ENCODE measurements at regions not wholly inside any gene's neighbourhood (a gene's known extent, or its start where the extent isn't known, plus 50 kb on each side); places are given as distances from the start of the nearest gene placed in this dataset.

GRCh38 chr2:103526757-103527156, 764.9 kb downstream of the TMEM182 start:
- Mint-ChIP-seq H3K4me3 (no peak overlapping the region), H3K36me3 (no peaks in the 10 kb centered on the region), H3K4me1 (no peaks in the 10 kb centered on the region), H3K27me3 (no peaks in the 10 kb centered on the region), H3K9me3 (peaks cover 4% of the 10 kb centered on the region), H3K27ac (no peak overlapping the region)
- no peak for ATAC-seq

DNA sequence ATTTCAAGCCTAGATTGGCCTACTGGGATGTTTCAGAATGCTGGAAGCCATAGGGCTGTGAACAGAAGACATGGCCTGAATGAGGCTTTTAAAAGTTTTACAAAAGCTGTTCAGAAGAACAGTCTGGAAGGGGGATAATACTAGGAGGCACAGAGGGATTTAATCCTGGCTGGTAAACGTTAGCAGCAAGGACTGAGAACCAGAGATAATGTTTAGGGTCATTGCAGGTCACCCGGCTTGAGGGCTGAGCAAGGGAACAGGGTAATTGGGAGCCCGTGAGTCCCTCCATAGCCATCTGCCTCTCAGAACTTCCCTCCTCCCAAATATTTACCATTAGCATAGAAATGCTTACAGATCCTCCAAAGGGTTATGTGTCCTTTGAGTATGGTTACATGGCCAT, 765.4 kb downstream of the TMEM182 start:
- no peaks in the 10 kb centered on the region for H3K27me3 Mint-ChIP-seq
- no peaks in the 10 kb centered on the region for H3K4me1 Mint-ChIP-seq
- no peak overlapping the region for H3K27ac Mint-ChIP-seq
- H3K4me3 Mint-ChIP-seq: no peak overlapping the region
- H3K9me3 Mint-ChIP-seq: peaks cover 4% of the 10 kb centered on the region
- no peaks in the 10 kb centered on the region for H3K36me3 Mint-ChIP-seq
- no peak for ATAC-seq

DNA sequence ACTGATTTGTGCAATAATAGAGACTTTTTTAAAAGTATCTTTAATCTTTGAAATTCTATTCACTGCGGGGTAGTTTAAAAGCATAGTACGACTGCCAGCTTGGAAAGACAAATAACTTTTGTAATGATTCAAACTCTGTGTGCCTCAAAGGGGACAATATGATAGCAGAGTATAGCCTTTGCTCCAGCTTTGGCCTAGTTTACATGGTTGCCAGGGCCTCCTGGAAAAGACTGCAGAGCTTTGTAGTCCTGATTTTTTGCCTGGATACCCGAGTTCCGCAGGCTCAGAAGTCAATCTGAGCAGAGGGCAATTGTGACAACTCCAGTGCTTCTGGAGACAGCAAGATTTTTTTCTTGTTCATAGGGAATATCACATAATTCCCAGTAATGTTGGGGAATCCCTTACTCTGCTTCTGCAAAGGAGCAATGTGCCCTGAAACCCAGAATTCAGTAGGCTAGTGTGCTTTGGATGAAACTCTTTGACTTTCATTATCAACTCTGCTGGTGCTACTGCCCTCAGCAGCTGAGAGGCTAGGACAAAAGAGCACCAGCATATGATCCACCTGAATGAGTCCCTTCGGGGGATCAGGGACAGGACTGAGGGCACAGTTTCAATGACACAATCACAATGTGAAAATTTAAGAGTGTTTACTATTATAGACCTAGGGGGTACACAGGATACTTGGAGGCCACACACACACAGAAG, 768.1 kb downstream of the TMEM182 start:
- no peak overlapping the region for H3K27ac Mint-ChIP-seq
- no peaks in the 10 kb centered on the region for H3K4me1 Mint-ChIP-seq
- no peak for ATAC-seq
- H3K36me3 Mint-ChIP-seq: no peaks in the 10 kb centered on the region
- H3K4me3 Mint-ChIP-seq: no peak overlapping the region
- H3K9me3 Mint-ChIP-seq: peaks cover 7% of the 10 kb centered on the region
- H3K27me3 Mint-ChIP-seq: no peaks in the 10 kb centered on the region

DNA sequence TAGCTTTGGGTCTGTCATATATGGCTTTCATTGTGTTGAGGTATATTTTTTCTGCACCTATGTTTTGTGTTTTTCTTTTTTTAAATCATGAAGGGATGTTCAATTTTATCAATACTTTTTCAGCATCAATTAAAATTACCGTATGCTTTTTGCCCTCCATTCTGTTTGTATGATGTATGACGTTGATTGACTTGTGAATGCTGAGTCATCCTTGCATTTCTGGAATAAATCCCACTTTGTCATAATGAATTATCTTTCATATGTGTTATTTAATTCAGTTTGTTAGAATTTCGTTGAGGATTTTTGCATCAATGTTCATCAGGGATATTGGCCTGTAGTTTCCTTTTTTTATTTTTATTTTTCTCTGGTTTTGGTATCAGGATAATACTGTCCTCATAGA, 790.9 kb downstream of the TMEM182 start:
- Mint-ChIP-seq H3K9me3 (peaks cover 5% of the 10 kb centered on the region), H3K36me3 (no peaks in the 10 kb centered on the region), H3K27ac (no peak overlapping the region), H3K4me1 (no peaks in the 10 kb centered on the region), H3K4me3 (no peak overlapping the region), H3K27me3 (no peaks in the 10 kb centered on the region)
- no peak for ATAC-seq

GRCh38 chr2:103594823-103595222, 833.0 kb downstream of the TMEM182 start:
- Mint-ChIP-seq H3K27me3 (no peaks in the 10 kb centered on the region), H3K4me1 (no peaks in the 10 kb centered on the region), H3K27ac (no peak overlapping the region), H3K36me3 (no peaks in the 10 kb centered on the region), H3K4me3 (no peak overlapping the region), H3K9me3 (peaks cover 13% of the 10 kb centered on the region)
- no peak for ATAC-seq

- no peaks in the 10 kb centered on the region for H3K36me3 Mint-ChIP-seq
- H3K4me3 Mint-ChIP-seq: no peak overlapping the region
- H3K27me3 Mint-ChIP-seq: no peaks in the 10 kb centered on the region
- ATAC-seq: no peak
- no peak overlapping the region for H3K27ac Mint-ChIP-seq
- H3K4me1 Mint-ChIP-seq: no peaks in the 10 kb centered on the region
- peaks cover 8% of the 10 kb centered on the region for H3K9me3 Mint-ChIP-seq
These were observed 843.4 kb downstream of the TMEM182 start for GRCh38 chr2:103605071-103605780.

GRCh38 chr2:103615611-103616105, 853.8 kb downstream of the TMEM182 start:
- Mint-ChIP-seq H3K4me1 (no peaks in the 10 kb centered on the region), H3K4me3 (no peak overlapping the region), H3K27ac (no peak overlapping the region), H3K27me3 (no peaks in the 10 kb centered on the region), H3K9me3 (peaks cover 7% of the 10 kb centered on the region), H3K36me3 (no peaks in the 10 kb centered on the region)
- ATAC-seq: no peak

GRCh38 chr2:103616891-103617290, 855.1 kb downstream of the TMEM182 start:
- no peak overlapping the region for H3K27ac Mint-ChIP-seq
- peaks cover 12% of the 10 kb centered on the region for H3K9me3 Mint-ChIP-seq
- H3K36me3 Mint-ChIP-seq: no peaks in the 10 kb centered on the region
- no peak for ATAC-seq
- no peak overlapping the region for H3K4me3 Mint-ChIP-seq
- no peaks in the 10 kb centered on the region for H3K4me1 Mint-ChIP-seq
- no peaks in the 10 kb centered on the region for H3K27me3 Mint-ChIP-seq

GRCh38 chr2:103618112-103618511, 856.3 kb downstream of the TMEM182 start:
- no peak for ATAC-seq

GRCh38 chr2:103627301-103627700, 865.5 kb downstream of the TMEM182 start:
- H3K9me3 Mint-ChIP-seq: peaks cover 18% of the 10 kb centered on the region
- no peaks in the 10 kb centered on the region for H3K27me3 Mint-ChIP-seq

More at GRCh38 chr2:103618112-103618511, 856.3 kb downstream of the TMEM182 start:
- Mint-ChIP-seq H3K27ac (no peak overlapping the region), H3K36me3 (no peaks in the 10 kb centered on the region), H3K27me3 (no peaks in the 10 kb centered on the region), H3K9me3 (peaks cover 16% of the 10 kb centered on the region), H3K4me3 (no peak overlapping the region), H3K4me1 (no peaks in the 10 kb centered on the region)

DNA sequence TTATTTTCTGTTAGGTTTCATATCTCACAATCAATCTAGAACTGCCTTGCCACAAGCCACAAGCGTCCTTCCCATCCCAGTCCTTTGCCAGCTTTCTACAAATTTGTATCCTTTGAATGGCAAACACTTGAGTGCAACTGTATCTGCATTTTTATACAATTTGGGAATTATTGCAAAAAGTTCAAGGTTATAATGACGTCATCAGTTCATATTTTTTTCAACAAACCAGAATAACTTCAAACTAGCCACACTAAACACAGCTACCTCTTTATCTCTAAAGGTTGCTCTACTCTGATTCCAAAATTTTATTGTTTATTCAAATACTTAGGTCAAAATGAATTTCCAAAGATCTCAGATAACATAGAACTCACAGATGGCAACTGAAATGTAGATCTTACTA, 877.1 kb downstream of the TMEM182 start:
- no peaks in the 10 kb centered on the region for H3K27me3 Mint-ChIP-seq
- H3K27ac Mint-ChIP-seq: no peak overlapping the region
- H3K4me3 Mint-ChIP-seq: no peak overlapping the region
- no peaks in the 10 kb centered on the region for H3K9me3 Mint-ChIP-seq
- no peaks in the 10 kb centered on the region for H3K36me3 Mint-ChIP-seq
- no peak for ATAC-seq
- no peaks in the 10 kb centered on the region for H3K4me1 Mint-ChIP-seq

More at GRCh38 chr2:103627301-103627700, 865.5 kb downstream of the TMEM182 start:
- no peak for ATAC-seq
- H3K4me1 Mint-ChIP-seq: no peaks in the 10 kb centered on the region
- H3K27ac Mint-ChIP-seq: no peak overlapping the region
- no peaks in the 10 kb centered on the region for H3K36me3 Mint-ChIP-seq
- no peak overlapping the region for H3K4me3 Mint-ChIP-seq

DNA sequence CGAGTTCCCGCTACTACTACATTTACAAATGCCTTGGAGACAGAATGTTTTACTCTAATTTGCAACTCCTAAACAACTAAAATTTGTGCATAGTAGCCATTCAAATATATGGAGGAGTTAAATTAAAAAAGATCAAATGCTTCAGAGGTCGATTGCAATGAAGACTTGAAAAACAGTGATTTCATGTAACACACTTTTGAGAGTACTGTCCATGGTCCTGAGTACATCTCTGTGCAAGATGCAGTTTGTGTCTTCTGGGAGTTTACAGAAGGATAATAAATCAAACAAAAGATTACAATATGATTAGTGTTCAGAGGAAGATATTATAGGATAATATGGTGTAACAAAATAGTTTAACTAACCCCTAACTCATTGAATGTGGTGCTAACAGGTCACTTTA, 894.7 kb downstream of the TMEM182 start:
- Mint-ChIP-seq H3K36me3 (no peaks in the 10 kb centered on the region), H3K4me3 (no peak overlapping the region), H3K27ac (no peak overlapping the region), H3K27me3 (no peaks in the 10 kb centered on the region), H3K9me3 (no peaks in the 10 kb centered on the region), H3K4me1 (no peaks in the 10 kb centered on the region)
- no peak for ATAC-seq

DNA sequence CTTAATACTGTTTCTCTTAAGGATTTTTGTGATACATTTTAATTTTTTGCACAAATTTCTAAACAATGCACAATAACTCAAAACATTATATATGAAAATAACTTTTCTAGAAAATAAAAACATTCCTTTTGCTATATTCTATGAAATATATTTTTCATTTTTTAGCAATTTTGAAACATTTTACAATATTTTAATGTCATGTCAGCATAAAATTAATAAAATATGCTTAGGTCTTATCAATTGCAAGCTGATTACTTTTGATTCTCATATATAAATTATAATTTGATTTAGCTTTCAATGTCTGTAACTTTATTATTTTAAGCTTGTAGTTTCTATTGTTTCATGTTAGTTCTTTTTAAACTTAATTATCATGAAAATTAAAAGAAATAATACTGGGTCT, 898.7 kb downstream of the TMEM182 start:
- H3K36me3 Mint-ChIP-seq: no peaks in the 10 kb centered on the region

GRCh38 chr2:103660947-103661346, 899.1 kb downstream of the TMEM182 start:
- no peak overlapping the region for H3K4me3 Mint-ChIP-seq
- no peak for ATAC-seq
- no peaks in the 10 kb centered on the region for H3K4me1 Mint-ChIP-seq
- no peak overlapping the region for H3K27ac Mint-ChIP-seq
- H3K27me3 Mint-ChIP-seq: no peaks in the 10 kb centered on the region
- H3K36me3 Mint-ChIP-seq: no peaks in the 10 kb centered on the region
- H3K9me3 Mint-ChIP-seq: no peaks in the 10 kb centered on the region

More for the DNA sequence above, 898.7 kb downstream of the TMEM182 start:
- H3K27ac Mint-ChIP-seq: no peak overlapping the region
- H3K4me3 Mint-ChIP-seq: no peak overlapping the region
- no peaks in the 10 kb centered on the region for H3K27me3 Mint-ChIP-seq
- H3K9me3 Mint-ChIP-seq: no peaks in the 10 kb centered on the region
- H3K4me1 Mint-ChIP-seq: no peaks in the 10 kb centered on the region
- ATAC-seq: no peak

DNA sequence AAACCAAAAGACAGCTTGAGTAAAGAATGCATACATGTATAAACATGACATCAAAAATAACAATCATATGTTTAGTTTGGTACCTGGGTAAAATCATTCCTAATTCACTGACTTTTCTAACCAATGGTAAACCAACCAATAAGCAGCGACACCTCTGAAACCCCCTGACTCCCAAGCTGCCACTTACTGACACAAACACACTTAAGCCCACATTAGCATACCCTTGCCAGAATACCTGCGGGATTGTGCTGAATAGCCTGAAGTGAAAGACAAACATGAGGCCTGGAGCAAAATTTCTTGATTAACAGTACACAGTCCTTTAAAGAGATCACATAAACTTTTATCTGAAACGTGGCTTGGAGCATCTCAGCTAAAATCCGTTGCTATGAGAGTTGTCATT, 902.9 kb downstream of the TMEM182 start:
- Mint-ChIP-seq H3K27ac (no peak overlapping the region), H3K36me3 (no peaks in the 10 kb centered on the region), H3K9me3 (no peaks in the 10 kb centered on the region), H3K27me3 (no peaks in the 10 kb centered on the region), H3K4me1 (no peaks in the 10 kb centered on the region), H3K4me3 (no peak overlapping the region)
- no peak for ATAC-seq

DNA sequence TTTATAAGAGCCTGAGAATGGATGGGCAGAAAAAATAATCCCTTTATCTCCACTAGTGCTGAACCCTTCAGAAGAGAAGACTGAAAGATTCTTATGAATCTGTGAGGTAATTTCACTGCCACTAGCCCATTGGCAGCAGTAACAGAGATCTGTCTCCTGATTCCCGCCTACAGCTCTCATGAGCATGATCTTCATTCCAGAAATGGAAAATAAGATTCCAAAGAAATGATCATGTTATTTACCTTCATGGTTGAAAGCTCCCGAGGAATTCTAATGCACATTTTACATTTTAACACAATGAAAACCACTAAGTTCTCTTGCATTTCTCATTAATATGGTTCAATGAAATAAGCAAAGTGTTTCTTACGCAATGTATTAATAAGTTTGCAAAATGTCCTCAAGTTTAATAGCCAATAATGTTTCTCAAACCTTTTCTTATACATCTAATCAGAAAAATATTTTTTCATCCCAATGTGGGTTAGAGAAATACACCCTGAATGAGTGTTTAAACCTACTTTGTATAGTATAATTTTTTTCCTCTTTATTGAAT, 905.6 kb downstream of the TMEM182 start:
- Mint-ChIP-seq H3K4me3 (no peak overlapping the region), H3K27ac (no peak overlapping the region), H3K36me3 (no peaks in the 10 kb centered on the region), H3K27me3 (no peaks in the 10 kb centered on the region), H3K4me1 (no peaks in the 10 kb centered on the region), H3K9me3 (no peaks in the 10 kb centered on the region)
- ATAC-seq: no peak

All from stimulated activated memory B cell treated with anti-CD40 and anti-IgM and Interleukin-4, amounts not matched to agents 10 μg/mL and 1 μg/mL and 100 μg/mL, for 72 hours (primary cell).